Adrenal gland (tissue), 5 donors: ENCODE measurements at regions not wholly inside any gene's neighbourhood (a gene's known extent, or its start where the extent isn't known, plus 50 kb on each side); places are given as distances from the start of the nearest gene placed in this dataset.

Source experiments
- POLR2A ChIP-seq, 2 donors: fragments of 450-650 bp; IDR thresholded peaks; one replicate each; pipeline ENCODE4 v1.6.1; 2017; ENCODE audit warnings: antibody characterized with exemption in 2 of 2, mild to moderate bottlenecking in 2 of 2, moderate library complexity in 1 of 2
- TF ChIP-seq, protein P1 (sequence below), 6 experiments: fragments of 450-650 bp in 4 of 6; fragments of 200-600 bp in 2 of 6; sonication (generic) in 1 of 6; IDR thresholded peaks; 1 replicate in 5 of 6; 2 replicates in 1 of 6; pipeline versions ENCODE4 v1.5.1 to v1.8.0; 2016 to 2021; ENCODE audit warnings: antibody characterized with exemption in 6 of 6, mild to moderate bottlenecking in 2 of 6, moderate library complexity in 1 of 6
- donor health status: DM: no; HTN: no; CAD: no.

GRCh38 chr11:70569996-70570692 is 171.8 kb downstream of the CTTN start:
- TF ChIP-seq, protein P1, sequence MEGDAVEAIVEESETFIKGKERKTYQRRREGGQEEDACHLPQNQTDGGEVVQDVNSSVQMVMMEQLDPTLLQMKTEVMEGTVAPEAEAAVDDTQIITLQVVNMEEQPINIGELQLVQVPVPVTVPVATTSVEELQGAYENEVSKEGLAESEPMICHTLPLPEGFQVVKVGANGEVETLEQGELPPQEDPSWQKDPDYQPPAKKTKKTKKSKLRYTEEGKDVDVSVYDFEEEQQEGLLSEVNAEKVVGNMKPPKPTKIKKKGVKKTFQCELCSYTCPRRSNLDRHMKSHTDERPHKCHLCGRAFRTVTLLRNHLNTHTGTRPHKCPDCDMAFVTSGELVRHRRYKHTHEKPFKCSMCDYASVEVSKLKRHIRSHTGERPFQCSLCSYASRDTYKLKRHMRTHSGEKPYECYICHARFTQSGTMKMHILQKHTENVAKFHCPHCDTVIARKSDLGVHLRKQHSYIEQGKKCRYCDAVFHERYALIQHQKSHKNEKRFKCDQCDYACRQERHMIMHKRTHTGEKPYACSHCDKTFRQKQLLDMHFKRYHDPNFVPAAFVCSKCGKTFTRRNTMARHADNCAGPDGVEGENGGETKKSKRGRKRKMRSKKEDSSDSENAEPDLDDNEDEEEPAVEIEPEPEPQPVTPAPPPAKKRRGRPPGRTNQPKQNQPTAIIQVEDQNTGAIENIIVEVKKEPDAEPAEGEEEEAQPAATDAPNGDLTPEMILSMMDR (IDR thresholded peaks at IDR 0.05), result no peak
- no peak for TF ChIP-seq POLR2A (IDR thresholded peaks at IDR 0.05)
